HepG2 (cell line): ENCODE measurements at regions not wholly inside any gene's neighbourhood (a gene's known extent, or its start where the extent isn't known, plus 50 kb on each side); places are given as distances from the start of the nearest gene placed in this dataset.

Experiments
- ATF3 ChIP-seq: sonication (generic); formaldehyde crosslinking; IDR thresholded peaks from 2 replicates; pipeline ENCODE4 v1.4.0; 2020; ENCODE audit warnings: missing genetic modification reagents
- CTCF ChIP-seq: sonication (generic); formaldehyde crosslinking; IDR thresholded peaks from 2 replicates; pipeline ENCODE4 v1.5.0; 2020; ENCODE audit warnings: mild to moderate bottlenecking, missing genetic modification reagents, moderate library complexity
- GABPA ChIP-seq, 2 experiments: IDR thresholded peaks; 2 replicates each; pipeline ENCODE4 v1.6.1; 2011 to 2016; ENCODE audit warnings: low read depth in 2 of 2, low read length in 1 of 2, missing biosample characterization in 1 of 2, missing genetic modification characterization in 1 of 2
- NFIC ChIP-seq: IDR thresholded peaks from 2 replicates; pipeline ENCODE4 v1.6.1; 2012; ENCODE audit warnings: mild to moderate bottlenecking, low read length, inconsistent platforms
- POLR2AphosphoS5 ChIP-seq: IDR thresholded peaks from 2 replicates; pipeline ENCODE4 v1.6.1; 2012; ENCODE audit warnings: low read depth, low read length
- TBX2 ChIP-seq: sonication (generic); formaldehyde crosslinking; IDR thresholded peaks from 2 replicates; pipeline ENCODE4 v1.5.0; 2020; ENCODE audit warnings: missing genetic modification reagents, mild to moderate bottlenecking, borderline replicate concordance
- ZBTB33 ChIP-seq: sonication (generic); formaldehyde crosslinking; IDR thresholded peaks from 2 replicates; pipeline ENCODE4 v1.4.0; 2020; ENCODE audit warnings: missing genetic modification reagents
- ZBTB44 ChIP-seq: sonication (generic); formaldehyde crosslinking; IDR thresholded peaks from 2 replicates; pipeline ENCODE4 v1.4.0; 2020; ENCODE audit warnings: missing genetic modification reagents
- ZKSCAN1 ChIP-seq: fragments of 150-350 bp; IDR thresholded peaks from 2 replicates; pipeline ENCODE4 v1.6.1; 2014; ENCODE audit warnings: low read length
- ZNF879 ChIP-seq: sonication (generic); formaldehyde crosslinking; IDR thresholded peaks from 2 replicates; pipeline ENCODE4 v1.8.1; 2023; ENCODE audit warnings: missing genetic modification reagents

GRCh38 chr17:55961386-55961785 is 191.9 kb upstream of the ANKFN1 start:
- TF ChIP-seq CTCF (CRISPR knock-in tag), result no peak
- TF ChIP-seq ZKSCAN1, result no peak
- TF ChIP-seq NFIC, result no peak
- TF ChIP-seq ATF3, result no peak
- no peak for TF ChIP-seq POLR2AphosphoS5
- no peak for TF ChIP-seq GABPA (IDR thresholded peaks at IDR 0.05; ENCODE audit: low read depth, low read length)
- no peak for TF ChIP-seq GABPA (CRISPR knock-in tag; IDR thresholded peaks at IDR 0.05; ENCODE audit: low read depth)
- TF ChIP-seq TBX2, result no peak
- no peak for TF ChIP-seq ZBTB44 (CRISPR knock-in tag)
- TF ChIP-seq ZBTB33, result no peak
- TF ChIP-seq ZNF879 (CRISPR knock-in tag), result no peak
